CD4-positive, alpha-beta T cell treated with Interleukin-12 subunit alpha and Interleukin-12 subunit beta, for 1 hour (primary cell): ENCODE measurements at regions not wholly inside any gene's neighbourhood (a gene's known extent, or its start where the extent isn't known, plus 50 kb on each side); places are given as distances from the start of the nearest gene placed in this dataset.

Experiments used
- DNase-seq: peaks from one replicate; pipeline ENCODE4 v3.0.0-alpha.2; 2020

DNA sequence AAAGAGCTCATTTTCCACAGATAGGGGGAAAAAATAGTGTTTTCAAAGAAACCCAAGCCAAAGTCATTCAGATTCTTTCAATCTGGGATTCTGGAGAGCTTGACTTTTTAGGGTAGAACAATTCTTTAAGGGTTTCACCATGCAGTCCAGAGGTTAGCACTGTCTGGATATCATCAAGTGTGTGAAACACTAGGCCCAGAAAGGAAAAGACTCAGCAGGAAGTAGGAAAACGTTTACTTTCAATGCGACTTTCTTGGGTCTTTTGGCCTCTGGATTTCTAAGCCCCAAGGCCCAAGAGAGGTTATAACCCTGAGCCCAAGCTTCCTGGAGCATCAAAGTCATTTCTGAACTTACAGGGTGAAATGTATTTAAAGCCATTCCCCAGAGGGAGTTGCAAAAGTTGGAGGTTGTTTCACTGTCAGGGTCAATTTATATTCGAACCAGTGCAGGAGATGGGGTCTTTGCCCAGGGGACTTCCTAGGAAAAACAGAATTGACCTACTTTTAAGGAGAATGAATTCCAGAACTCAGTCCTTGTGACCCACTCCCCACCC lies 158.0 kb downstream of the C7orf25 start:
- no peak for DNase-seq

DNA sequence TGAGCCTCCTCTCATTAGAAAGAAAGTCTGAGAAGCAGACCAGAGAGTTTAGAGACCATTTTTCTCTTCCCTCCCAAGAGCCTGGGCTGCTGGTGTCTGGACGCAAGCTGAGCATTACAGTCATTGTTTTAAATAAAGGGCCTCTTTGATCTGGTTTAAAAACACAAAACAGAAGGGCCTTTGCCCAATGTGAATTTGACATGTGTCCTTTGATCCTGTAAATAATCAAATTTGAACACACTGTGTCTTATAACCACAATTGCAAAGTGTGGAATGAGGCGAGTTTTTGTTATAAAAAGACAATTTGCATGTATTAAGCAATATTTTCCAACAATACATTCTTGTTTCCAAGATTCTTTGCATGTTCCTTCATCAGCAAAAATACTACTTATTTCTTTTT lies 158.5 kb downstream of the C7orf25 start:
- DNase-seq: no peak

DNA sequence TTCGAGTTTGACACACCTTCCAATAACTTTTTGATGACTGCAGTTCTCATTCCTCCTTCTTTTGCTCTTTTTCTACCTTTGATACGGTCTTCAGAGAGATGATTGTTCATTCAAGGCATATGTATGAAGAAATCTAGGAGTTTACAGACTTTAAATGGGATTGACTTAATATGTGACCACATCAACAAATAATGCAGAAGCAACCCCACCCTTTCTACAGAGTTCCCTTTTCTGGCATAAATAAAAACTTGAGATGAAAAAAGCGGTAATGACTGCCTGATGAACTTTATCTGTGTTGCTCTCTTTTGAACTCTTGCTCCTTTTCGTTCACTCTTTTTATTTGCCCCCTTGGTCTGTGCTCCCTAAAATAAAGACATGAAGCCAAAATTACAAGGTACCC lies 161.7 kb downstream of the C7orf25 start:
- DNase-seq: no peak

DNA sequence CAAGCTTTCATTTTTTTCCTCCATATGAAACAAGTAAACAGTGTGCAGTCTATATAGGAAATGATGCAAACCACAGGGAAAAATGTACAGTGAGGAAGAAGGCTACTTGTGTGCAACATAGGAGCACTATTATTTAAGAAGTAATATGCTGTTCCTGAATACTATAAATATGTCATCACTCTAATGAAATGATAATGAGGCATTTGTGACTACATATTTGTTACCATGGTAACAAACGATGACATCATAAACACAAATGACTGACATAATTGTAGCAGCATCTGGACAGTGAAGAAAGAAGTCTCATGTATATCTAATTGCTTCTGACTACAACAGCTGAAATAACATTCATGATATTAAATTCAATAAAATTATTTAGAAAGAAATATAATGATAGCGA lies 164.8 kb downstream of the C7orf25 start:
- no peak for DNase-seq

DNA sequence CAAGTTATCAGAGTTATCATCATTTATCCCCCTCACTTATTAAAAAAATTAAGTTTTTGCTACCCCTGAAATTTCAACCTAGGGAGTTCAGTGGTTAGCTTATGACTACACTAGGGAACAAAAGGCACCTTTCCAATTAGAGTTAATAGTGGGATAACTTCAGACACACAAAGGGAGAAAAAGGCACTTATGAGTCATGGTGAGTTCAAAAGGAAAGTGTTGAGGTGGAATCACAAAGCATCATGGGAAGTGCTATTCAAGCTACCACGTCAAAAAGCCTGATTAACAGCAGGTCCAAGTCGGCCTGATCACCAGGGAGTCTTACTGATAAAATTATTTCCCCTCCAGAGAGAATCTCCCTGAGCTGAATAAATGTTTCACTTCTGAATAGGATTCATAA lies 165.7 kb downstream of the C7orf25 start:
- DNase-seq: no peak

DNA sequence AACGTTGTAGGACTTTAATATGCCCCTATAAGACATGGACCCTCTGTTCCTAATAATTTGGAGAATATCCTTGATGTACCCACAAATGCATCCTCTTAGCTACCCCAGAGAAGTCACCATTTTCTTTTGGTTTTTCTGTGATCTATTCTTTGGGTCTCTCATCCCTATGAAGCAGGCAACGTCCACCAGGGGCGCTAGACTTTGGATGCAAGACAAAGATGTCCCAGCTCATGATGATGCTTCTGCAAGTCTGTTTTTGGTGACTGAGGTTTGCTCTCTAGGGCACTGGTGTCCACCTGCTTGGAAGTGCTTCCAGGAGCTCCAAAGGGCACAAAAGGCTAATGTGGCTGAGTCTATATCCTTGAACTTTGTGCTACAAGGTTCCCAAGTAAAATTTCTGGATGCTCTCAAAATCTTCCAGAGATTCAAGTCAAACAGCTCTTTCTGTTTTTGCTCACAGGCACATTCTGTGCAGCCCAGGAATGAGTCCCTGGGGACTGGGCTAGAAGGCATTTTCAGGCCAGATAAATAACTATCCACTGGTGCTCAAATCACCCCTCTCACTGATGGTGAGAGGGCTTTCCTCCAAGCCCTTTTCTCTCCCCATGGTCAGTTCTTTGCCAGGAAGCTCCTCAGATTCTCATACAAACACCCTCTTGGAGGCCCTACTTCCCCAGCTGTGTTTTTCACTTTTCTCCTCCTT lies 166.4 kb downstream of the C7orf25 start:
- DNase-seq: peak; percentile 2

DNA sequence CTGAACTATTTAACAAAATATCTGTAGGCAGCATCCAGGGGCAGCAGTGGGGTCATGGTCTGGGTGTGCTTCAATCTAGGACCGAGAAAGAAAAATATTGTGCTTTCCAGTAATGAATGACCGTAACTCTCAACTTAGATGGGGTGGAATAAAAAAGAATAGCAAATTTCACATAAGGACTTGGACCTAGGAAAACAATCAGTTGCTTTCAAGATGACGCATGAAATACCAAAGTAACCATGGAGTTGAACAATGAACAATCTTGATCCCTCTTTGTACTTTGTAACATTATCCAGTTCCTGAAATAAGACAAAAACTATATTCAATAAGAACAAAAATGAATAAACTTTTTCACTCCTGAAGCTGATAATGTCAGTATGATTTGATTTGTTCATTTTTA lies 167.1 kb downstream of the C7orf25 start:
- DNase-seq: no peak

DNA sequence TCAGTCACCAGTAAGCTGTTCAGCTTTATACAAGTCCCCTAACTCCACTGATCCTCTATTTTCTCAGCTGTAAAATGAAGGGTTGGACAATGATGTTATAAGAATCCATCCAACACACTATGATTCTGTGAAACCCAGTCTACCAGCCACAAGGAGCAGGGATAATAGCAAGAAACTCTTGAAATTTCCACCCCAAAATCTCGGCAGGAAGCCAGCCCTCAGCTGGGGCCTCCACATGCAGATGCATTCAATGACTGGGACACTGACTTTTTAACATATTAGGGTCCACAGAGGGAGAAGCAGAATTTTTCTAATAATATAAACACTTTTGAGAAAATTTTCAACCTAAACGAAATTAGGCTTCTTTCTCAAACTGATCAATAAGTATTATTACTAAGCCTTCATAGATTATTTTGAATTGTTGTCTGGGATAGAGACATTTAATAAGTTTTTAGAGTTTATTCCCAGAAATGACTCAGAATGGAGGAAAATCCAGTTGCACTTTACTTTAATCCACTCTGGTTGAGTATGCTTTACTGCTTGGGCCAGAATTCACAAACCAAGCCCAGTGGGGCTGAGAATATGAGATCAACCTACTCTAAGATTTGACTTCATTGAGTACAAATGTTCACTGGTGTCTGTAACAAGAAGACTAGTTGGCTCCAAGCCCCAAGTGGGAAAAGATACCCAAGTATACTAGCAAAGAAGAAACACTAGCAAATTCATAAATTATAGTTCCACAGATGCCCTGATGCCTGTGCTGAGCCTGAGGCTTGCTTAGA lies 168.6 kb downstream of the C7orf25 start:
- no peak for DNase-seq

DNA sequence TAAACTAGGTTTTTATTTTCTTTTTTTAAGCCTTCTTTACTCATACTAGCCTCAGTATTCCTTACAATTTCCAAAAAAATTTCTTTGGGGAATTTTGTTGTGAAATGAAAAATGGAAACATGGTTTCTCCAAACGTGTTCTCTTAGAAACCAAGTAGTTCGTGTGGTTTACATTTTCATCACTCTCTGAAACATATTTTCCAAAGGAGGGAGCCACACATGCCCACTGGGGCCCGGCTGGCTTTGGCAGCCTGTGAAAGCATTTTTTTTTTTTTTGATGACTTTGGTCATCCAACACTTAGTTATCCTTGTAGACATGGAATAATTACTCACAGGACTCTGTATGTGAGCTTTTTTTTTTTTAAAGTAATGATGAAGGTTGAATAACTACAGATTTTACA lies 169.6 kb downstream of the C7orf25 start:
- DNase-seq: no peak

DNA sequence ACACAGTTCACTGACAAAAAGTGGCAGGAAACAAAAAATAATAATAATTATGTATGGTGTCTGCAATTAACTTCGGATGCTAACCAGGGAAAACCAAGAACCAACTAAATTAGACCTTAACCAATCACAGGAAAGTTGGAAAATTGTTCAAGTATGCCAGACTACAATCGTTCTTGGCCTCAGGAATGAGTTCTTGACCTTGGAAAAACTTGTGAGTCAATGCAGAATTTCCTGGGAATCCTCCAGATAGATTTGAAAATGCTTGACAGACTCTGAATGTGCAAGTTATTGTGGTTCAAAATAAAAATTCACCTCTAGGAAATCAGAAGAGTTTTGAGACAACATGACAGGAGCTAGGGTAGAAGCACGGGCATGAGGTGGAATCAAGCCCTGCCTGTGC lies 171.5 kb downstream of the C7orf25 start:
- no peak for DNase-seq

DNA sequence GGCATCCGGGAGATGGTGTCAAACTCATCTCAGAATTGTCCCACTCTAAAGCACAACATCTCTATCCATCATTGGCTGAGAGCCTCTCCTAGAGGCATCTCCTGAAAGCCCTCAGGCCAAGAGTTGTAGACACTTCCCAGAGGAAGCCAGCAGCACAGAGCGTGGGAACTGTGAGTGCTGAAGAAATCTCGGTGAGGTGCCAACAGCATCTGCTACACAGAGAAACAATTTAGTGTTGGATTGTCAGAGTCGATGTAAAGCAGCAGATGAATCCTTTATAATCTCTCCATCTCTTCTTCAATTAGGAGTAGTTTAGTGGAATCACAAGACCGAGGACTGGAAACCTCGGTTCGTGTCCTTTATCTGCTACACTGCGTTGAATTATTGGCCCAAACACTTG lies 172.2 kb downstream of the C7orf25 start:
- DNase-seq: no peak

DNA sequence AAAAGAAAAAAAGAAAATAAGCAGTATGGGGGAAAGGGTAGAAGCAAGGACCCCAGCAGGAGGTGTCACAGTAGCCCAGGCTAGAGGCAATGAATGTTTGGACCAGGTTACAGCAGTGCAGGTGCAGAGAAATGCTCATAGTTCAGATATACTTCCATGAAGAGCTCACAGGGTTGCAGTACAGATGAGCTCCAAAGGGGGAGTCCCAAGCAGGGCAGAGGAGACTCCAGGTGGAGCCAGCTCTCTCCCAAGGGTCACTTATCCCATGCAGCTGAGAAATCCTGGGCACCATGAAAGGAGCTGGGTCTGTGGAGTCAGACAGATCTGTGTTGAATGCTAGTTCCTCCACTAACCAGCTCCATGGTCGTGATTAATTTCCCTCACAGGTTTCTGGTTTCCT lies 174.9 kb downstream of the C7orf25 start:
- no peak for DNase-seq

DNA sequence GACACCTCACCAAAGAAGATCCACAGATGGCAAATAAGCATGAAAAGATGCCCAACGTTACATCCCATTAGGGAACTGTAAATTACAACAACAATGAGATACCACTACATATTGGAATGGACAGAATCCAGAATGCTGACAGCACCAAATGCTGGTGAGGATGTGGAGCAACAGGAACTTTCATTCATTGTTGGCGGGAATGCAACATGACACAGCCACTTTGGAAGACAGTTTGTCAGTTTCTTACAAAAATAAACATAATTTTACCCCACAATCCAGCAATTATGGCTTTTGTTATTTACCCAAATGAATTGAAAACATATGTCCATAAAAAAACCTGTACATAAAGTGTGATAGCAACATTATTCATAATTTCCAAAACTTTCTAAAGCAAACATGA lies 176.8 kb downstream of the C7orf25 start:
- no peak for DNase-seq

DNA sequence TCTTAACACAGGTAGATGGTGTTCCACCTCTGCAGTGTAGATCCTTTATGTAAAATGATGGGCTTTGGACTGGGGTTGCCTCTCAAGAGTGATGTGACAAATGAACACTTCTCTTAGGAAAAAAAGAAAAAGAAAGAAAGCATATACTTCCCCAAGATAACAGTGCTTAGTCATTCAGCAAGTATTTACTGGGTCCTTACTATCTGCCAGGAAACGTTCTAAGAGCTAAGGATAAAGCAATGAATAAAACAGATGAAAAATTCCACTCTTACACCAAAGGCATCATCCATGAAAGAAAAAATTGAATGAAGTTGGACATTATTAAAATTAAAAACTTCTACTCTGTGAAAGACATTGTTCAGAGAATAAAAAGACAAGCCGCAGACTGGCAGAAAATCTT lies 177.3 kb downstream of the C7orf25 start:
- no peak for DNase-seq

DNA sequence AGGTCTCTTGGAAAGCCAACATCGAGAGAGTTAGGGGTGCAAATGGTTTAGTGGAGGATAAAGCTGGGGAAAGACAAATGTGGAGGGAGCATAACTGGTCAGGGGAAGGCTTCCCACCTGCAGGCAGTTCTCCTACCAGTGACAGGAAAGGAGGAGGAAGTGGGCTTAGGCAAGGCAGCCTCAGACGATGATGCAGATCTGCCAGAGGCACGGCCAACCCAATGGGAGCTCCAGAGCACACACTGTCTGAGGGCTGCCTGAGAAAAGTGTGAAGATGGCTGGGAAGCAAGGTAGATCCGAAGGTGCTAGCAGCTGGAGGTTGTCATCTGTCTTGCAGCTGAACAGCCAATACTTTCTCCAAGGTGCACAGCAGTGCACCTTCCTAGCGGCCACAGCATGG lies 178.8 kb downstream of the C7orf25 start:
- DNase-seq: no peak

DNA sequence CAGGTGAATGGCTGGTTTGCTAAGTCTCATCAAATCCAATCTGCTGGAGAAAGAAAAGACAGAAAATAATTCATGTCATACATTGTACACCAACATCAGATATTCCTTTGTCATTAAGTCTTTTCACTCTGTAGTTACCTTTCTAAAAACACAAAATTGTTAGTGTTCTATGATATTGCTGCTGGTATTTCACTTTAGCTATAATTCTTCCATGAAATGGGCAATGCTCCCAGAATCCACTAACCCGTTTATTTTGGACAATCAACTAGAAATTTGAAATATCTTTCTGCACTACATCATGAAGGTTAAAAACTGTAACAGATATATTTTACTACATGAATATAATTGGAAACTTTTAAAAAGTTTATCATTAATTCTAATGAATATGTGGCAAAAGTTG lies 181.3 kb downstream of the C7orf25 start:
- DNase-seq: no peak

DNA sequence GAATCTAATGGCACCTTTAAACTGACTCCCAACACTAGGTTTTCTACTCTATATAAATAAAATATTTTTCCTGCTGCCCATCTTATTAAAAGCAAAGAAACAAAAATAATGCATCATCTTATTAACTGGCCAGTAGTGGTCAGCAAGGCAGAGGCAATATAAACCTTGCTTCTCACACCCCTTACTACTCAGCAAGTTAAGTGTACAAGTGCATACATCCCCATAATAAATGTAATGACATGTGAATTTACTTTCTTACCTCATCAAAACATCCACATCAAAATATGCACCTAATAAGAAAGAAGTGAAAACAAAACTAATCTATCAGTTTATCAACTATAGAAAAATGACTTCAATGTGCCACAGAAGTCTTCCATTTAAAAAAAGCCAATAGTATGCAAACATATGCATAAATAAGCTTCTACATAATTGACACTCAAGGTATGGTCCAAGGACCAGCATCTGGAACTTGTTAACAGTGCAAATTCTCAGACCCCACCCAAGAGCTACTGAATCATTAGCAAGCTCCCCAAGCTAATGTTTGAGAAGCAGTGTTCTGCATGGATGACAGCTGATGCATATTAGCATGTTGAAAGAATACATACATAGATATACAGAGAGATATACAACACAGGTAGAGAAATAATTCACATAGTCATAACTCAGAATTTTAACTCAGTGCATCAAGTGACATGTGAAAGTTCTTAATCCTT lies 182.7 kb downstream of the C7orf25 start:
- DNase-seq: no peak

DNA sequence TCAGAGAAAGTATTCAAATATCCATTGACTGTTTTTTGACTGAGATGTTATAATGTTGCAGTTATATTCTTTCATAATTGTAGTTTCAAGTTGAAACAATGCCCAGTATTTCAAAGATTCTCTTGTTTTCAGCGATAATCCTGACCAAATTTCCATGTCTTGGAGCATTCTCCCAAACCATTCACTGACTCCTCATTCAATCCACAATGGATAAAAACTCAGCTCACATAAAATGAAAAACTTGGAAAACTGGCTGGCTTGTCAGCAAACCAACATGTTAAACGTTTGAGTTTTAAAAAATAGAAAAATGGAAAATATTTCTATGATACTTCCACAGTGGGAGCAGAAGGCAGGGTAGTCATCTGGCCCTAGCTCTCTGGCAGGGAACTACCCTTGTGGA lies 184.4 kb downstream of the C7orf25 start:
- no peak for DNase-seq

DNA sequence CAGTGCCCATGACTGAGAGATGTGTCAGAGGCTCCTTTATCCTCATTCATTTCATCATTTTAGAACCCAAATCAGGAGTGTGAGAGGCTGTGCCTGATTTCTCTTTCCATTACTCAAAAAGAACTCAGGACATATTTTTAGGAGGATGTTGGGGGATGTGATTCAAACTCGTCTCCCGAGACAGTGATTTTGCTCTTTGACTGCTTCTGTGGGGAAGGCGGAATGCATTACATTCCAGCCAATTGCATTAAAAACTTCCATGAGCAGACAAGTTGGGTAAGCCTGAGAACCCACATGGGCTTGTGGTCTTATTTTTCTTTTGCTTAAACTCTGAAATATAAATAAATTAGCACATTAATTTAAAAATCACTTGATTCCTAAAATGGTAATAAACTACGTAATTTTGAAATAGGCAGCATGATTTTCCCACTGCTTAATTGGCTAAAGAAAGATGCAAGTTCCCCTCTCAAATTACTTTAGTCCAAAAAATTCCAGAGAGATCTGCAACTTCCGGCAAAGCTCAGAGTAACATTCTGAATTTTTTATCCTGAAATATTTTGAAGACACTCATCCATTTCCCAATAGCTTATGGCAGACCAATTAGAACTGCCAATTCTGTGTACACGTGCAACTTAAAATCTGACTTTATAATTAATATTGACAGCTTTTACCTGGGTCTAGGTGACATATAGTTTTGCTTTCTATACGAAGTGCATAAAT lies 185.6 kb downstream of the C7orf25 start:
- no peak for DNase-seq

DNA sequence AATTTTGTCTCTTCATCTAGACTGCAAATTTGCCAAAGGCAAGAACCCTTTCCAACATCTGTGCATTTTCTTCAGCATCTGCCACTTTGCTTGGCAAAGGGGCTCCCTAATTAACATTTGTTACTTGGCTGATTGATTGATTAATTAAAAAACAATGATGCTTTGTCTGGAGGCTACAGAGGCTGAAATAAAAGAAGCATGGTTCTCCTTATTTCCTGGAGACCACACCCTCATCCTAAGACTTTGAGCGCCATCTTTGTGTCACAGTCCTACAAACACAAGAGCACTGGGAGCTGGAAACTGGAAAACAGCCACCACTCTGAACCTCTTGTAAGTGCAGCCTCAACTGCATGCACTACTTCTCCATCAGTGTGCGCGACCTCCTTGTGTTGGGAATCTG lies 189.2 kb downstream of the C7orf25 start:
- DNase-seq: no peak

DNA sequence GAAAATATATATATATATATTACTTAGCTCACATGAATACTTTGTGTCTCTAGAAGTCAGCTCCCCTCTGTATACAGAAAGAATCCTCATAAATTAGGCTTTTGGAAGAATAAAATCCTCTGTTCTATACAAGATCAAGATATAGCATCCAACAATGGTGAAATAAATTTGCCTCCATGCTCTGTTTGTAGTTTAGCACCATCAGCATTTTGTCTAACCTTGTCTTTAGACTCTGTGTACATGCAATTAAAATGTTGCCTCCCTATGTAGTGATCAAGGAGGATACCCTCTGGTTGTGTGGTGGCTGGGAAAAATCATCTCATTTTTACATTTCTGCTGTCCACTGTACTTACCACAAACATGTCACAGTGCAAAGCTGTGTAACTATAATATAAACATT lies 189.7 kb downstream of the C7orf25 start:
- DNase-seq: no peak

DNA sequence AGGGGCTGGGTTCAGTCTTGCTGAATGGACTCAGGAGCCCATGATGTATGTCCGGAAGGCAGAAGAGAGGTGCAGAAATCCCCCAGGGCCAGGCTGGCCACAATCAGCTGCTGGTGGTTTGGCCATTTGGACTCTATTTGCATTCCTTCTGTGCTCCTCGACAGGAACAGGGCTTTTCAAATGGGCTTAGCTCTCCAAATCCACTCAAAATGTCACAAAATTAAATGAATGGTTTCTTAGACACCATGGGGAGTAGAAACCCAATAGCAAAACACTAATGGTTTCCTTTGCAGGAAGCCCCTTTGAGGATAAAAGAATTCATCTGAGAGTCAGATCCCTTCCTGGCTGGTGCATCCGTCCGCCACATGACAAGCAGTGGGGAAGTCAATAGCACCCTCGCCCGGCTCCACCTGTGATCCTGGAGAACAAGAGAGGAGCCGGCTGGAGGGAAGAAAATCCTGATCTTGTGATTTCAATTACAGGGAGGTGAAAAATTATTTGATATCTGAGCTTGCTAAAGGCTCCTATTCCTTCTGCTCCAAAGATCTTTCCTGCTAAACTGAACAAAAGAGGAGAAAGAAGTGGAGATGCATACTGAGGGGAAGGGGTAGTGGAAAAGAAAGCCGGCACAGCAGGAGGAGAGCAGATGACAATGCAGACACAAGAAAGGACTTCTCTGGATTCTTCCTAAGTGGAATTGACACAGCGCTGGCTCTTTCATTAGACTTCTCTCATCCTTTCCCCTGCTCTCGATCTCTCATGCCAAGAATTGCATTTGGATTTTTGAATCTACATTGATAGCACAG lies 190.7 kb downstream of the C7orf25 start:
- no peak for DNase-seq
